ENCODE measurements at regions not wholly inside any gene's neighbourhood (a gene's known extent, or its start where the extent isn't known, plus 50 kb on each side); places are given as distances from the start of the nearest gene placed in this dataset.

DNA sequence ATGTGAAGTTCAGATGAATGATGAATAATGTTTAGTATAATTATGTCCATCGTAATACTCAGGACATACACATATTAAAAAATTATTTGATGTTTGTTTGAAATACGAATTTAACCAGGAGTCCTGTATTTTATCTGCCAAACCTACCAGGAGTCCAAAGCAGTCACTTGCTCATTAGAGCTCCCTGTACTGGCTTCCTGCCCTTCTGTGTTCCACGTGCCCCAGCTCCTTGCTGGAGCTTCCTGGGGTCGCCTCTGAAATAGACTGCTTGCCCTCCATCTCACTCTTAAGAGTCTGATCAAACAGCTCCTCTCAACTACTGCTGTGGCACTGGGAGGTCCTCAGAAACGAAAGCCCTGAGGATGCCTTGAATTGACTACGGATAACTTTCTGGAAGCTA is 87.3 kb upstream of the DHRS4 start:
- ChIA-PET CTCF (no interaction called here), POLR2A (ENCODE audit: unreplicated experiment) (no interaction called here)
- H4K20me1 ChIP-seq (ENCODE audit: low read length): no peaks in the 10 kb centered on the region
- TF ChIP-seq EZH2phosphoT487 (IDR thresholded peaks at IDR 0.05; ENCODE audit: borderline replicate concordance, low read length) (no peak), EZH2 (IDR thresholded peaks at IDR 0.05; ENCODE audit: low read length, unreplicated experiment) (no peak)
- TF ChIP-seq, protein P1, sequence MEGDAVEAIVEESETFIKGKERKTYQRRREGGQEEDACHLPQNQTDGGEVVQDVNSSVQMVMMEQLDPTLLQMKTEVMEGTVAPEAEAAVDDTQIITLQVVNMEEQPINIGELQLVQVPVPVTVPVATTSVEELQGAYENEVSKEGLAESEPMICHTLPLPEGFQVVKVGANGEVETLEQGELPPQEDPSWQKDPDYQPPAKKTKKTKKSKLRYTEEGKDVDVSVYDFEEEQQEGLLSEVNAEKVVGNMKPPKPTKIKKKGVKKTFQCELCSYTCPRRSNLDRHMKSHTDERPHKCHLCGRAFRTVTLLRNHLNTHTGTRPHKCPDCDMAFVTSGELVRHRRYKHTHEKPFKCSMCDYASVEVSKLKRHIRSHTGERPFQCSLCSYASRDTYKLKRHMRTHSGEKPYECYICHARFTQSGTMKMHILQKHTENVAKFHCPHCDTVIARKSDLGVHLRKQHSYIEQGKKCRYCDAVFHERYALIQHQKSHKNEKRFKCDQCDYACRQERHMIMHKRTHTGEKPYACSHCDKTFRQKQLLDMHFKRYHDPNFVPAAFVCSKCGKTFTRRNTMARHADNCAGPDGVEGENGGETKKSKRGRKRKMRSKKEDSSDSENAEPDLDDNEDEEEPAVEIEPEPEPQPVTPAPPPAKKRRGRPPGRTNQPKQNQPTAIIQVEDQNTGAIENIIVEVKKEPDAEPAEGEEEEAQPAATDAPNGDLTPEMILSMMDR (conservative IDR thresholded peaks at IDR 0.05; ENCODE audit: low read depth, low read length): no peak
- no peak overlapping the region for H3K27ac ChIP-seq (ENCODE audit: low read length)
- no peak overlapping the region for H3K4me2 ChIP-seq (ENCODE audit: low read length)
- no peaks in the 10 kb centered on the region for H3K79me2 ChIP-seq (ENCODE audit: low read length)
- no peak for DNase-seq
- no peak overlapping the region for H3K9ac ChIP-seq (ENCODE audit: low read length)
- no peaks in the 10 kb centered on the region for H3K27me3 ChIP-seq (ENCODE audit: low read length)
- no peak overlapping the region for H2AFZ ChIP-seq (ENCODE audit: low read length)
- no peaks in the 10 kb centered on the region for H3F3A ChIP-seq (ENCODE audit: low read length, unreplicated experiment)
- BruUV-seq (replicated peaks): no TSS peak
- H3K4me3 ChIP-seq (ENCODE audit: low read length): no peak overlapping the region
- H3K36me3 ChIP-seq (ENCODE audit: low read depth, low read length): no peaks in the 10 kb centered on the region
- intact Hi-C loops (cut with micrococcal nuclease): no loop called here
- no peaks in the 10 kb centered on the region for H3K9me2 ChIP-seq (replicated peaks; ENCODE audit: low read length)
- H3K4me1 ChIP-seq (ENCODE audit: insufficient read depth, low read length): no peaks in the 10 kb centered on the region
- ATAC-seq: no peak
- no peaks in the 10 kb centered on the region for H3K9me3 ChIP-seq (ENCODE audit: low read length)

DNA sequence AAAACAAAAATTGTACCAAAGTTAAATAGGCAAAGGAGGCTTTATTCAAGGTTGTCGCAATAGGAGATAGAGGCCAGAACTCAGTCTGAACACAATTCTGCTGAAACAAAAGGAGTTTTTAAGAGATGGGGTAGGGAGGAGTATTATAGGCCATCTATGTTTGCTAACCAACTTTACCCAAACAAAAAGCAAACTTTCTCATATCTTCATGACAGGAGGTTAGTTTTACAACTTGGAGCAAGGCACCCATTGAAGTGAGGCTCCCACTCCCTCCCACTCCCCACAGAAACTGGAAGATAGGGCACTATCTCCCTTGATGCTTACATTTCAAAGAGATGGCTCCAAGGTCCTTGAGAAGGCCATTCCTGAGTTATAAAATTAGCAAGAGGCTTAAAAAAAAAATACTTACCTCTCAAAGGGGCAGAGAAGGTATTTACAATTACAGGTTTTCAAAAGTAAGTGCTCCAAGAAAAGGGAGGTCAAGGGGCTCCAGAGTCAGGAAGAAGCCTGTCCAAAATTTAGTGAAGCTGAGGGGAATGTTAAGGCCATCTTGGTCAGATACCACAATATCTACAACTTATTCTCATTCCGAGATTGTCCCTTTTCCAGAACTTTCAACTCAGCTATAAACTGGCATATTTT is 84.4 kb upstream of the DHRS4 start:
- TF ChIP-seq, protein P1 (conservative IDR thresholded peaks at IDR 0.05; ENCODE audit: low read depth, low read length): no peak
- TF ChIP-seq EZH2 (IDR thresholded peaks at IDR 0.05; ENCODE audit: low read length, unreplicated experiment) (no peak), EZH2phosphoT487 (IDR thresholded peaks at IDR 0.05; ENCODE audit: borderline replicate concordance, low read length) (no peak)
- H3K9ac ChIP-seq (ENCODE audit: low read length): no peak overlapping the region
- H3F3A ChIP-seq (ENCODE audit: low read length, unreplicated experiment): no peaks in the 10 kb centered on the region
- no peaks in the 10 kb centered on the region for H4K20me1 ChIP-seq (ENCODE audit: low read length)
- H3K36me3 ChIP-seq (ENCODE audit: low read depth, low read length): no peaks in the 10 kb centered on the region
- no peak overlapping the region for H3K4me3 ChIP-seq (ENCODE audit: low read length)
- CTCF ChIA-PET: no interaction called here
- H3K27me3 ChIP-seq (ENCODE audit: low read length): no peaks in the 10 kb centered on the region; the same call in 1 of the 2 replicates
- POLR2A ChIA-PET (ENCODE audit: unreplicated experiment): no interaction called here
- no TSS peak for BruUV-seq (replicated peaks)
- no peak overlapping the region for H2AFZ ChIP-seq (ENCODE audit: low read length)
- H3K9me2 ChIP-seq (replicated peaks; ENCODE audit: low read length): no peaks in the 10 kb centered on the region
- no peak overlapping the region for H3K4me2 ChIP-seq (ENCODE audit: low read length)
- no peaks in the 10 kb centered on the region for H3K4me1 ChIP-seq (ENCODE audit: insufficient read depth, low read length)
- no peaks in the 10 kb centered on the region for H3K9me3 ChIP-seq (ENCODE audit: low read length)
- intact Hi-C loops (cut with micrococcal nuclease): no loop called here
- H3K79me2 ChIP-seq (ENCODE audit: low read length): no peaks in the 10 kb centered on the region
- no peak overlapping the region for H3K27ac ChIP-seq (ENCODE audit: low read length)
- ATAC-seq: no peak
- no peak for DNase-seq

DNA sequence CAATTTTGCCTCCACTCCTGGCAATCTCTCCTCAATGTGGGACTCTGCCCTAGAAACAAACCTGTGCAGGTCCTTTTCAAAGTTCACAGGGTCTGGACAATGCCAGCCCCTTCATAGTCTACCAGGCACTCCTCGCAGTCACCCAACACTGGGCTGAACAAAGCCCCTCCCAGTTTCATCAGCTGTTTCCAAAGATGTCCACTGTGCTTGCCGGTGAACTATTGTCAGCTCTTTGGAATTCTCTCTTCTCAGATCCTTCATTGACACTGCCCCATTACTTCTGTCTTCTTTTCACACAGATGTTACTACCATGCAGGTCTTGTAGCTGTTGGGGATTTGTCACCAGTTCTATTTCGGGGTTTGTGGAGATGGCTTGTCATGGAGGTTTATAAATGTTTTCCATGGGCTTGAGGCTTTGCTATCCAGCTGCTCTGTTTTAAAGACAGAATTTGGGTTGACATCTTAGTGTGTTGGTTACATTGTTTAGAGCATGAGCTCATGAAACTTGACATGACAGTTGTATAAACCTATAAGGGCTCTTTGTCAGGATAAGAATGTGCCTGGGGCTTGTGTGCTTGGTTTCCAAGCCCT is 77.3 kb upstream of the DHRS4 start:
- no peak for DNase-seq
- CTCF ChIA-PET: no interaction called here
- Histone ChIP-seq H3K9ac (ENCODE audit: low read length) (no peak overlapping the region), H3K4me3 (ENCODE audit: low read length) (no peak overlapping the region), H2AFZ (ENCODE audit: low read length) (no peak overlapping the region), H3K27ac (ENCODE audit: low read length) (no peak overlapping the region), H3K9me3 (ENCODE audit: low read length) (no peaks in the 10 kb centered on the region; the same call in 1 of the 2 replicates), H3K79me2 (ENCODE audit: low read length) (no peaks in the 10 kb centered on the region), H3F3A (ENCODE audit: low read length, unreplicated experiment) (no peaks in the 10 kb centered on the region), H3K9me2 (replicated peaks; ENCODE audit: low read length) (no peaks in the 10 kb centered on the region), H3K27me3 (ENCODE audit: low read length) (peaks cover 21% of the 10 kb centered on the region), H3K4me2 (ENCODE audit: low read length) (no peak overlapping the region), H3K4me1 (ENCODE audit: insufficient read depth, low read length) (no peaks in the 10 kb centered on the region), H4K20me1 (ENCODE audit: low read length) (no peaks in the 10 kb centered on the region), H3K36me3 (ENCODE audit: low read depth, low read length) (no peaks in the 10 kb centered on the region)
- intact Hi-C loops (cut with micrococcal nuclease): no loop called here
- no TSS peak for BruUV-seq (replicated peaks)
- no peak for ATAC-seq
- POLR2A ChIA-PET (ENCODE audit: unreplicated experiment): no interaction called here
- TF ChIP-seq EZH2 (IDR thresholded peaks at IDR 0.05; ENCODE audit: low read length, unreplicated experiment) (no peak), EZH2phosphoT487 (IDR thresholded peaks at IDR 0.05; ENCODE audit: borderline replicate concordance, low read length) (no peak)
- TF ChIP-seq, protein P1 (conservative IDR thresholded peaks at IDR 0.05; ENCODE audit: low read depth, low read length): no peak

All from PC-3 (cell line).